ENCODE measurements at regions not wholly inside any gene's neighbourhood (a gene's known extent, or its start where the extent isn't known, plus 50 kb on each side); places are given as distances from the start of the nearest gene placed in this dataset.

GRCh38 chr18:10245846-10246175 is 208.6 kb upstream of the APCDD1 start:
- TF ChIP-seq, protein P1, sequence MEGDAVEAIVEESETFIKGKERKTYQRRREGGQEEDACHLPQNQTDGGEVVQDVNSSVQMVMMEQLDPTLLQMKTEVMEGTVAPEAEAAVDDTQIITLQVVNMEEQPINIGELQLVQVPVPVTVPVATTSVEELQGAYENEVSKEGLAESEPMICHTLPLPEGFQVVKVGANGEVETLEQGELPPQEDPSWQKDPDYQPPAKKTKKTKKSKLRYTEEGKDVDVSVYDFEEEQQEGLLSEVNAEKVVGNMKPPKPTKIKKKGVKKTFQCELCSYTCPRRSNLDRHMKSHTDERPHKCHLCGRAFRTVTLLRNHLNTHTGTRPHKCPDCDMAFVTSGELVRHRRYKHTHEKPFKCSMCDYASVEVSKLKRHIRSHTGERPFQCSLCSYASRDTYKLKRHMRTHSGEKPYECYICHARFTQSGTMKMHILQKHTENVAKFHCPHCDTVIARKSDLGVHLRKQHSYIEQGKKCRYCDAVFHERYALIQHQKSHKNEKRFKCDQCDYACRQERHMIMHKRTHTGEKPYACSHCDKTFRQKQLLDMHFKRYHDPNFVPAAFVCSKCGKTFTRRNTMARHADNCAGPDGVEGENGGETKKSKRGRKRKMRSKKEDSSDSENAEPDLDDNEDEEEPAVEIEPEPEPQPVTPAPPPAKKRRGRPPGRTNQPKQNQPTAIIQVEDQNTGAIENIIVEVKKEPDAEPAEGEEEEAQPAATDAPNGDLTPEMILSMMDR (conservative IDR thresholded peaks at IDR 0.05) = no peak
- no peak for TF ChIP-seq EZH2 (IDR thresholded peaks at IDR 0.05; ENCODE audit: low read depth)
